Neural crest cell (in vitro differentiated cells): ENCODE measurements at regions not wholly inside any gene's neighbourhood (a gene's known extent, or its start where the extent isn't known, plus 50 kb on each side); places are given as distances from the start of the nearest gene placed in this dataset.

Source experiments
- DNase-seq: peaks from one replicate; pipeline ENCODE4 v3.0.0; 2021; ENCODE audit warnings: low read depth, mixed read lengths, low spot score
- H3K27ac Mint-ChIP-seq: one replicate; pipeline ENCODE4 v1.8.0; 2021; ENCODE audit warnings: mild to moderate bottlenecking, mixed read lengths; ENCODE audit not compliant: unreplicated experiment
- H3K27me3 Mint-ChIP-seq: 2 replicates; pipeline ENCODE4 v1.8.0; 2021; ENCODE audit warnings: low read depth, mild to moderate bottlenecking, mixed read lengths
- H3K36me3 Mint-ChIP-seq: 2 replicates; pipeline ENCODE4 v1.8.0; 2021; ENCODE audit warnings: low read depth, mild to moderate bottlenecking, mixed read lengths
- H3K4me1 Mint-ChIP-seq: 2 replicates; pipeline ENCODE4 v1.8.0; 2021; ENCODE audit warnings: mixed read lengths
- H3K4me3 Mint-ChIP-seq: one replicate; pipeline ENCODE4 v1.8.0; 2021; ENCODE audit warnings: mild to moderate bottlenecking, mixed read lengths
- H3K9me3 Mint-ChIP-seq: 2 replicates; pipeline ENCODE4 v1.8.0; 2021; ENCODE audit warnings: mixed read lengths
- CTCF ChIP-seq: fragments of 200-600 bp; sonication (generic); conservative IDR thresholded peaks from 2 replicates; pipeline ENCODE4 v1.5.0; 2021; ENCODE audit warnings: antibody characterized with exemption, mild to moderate bottlenecking

DNA sequence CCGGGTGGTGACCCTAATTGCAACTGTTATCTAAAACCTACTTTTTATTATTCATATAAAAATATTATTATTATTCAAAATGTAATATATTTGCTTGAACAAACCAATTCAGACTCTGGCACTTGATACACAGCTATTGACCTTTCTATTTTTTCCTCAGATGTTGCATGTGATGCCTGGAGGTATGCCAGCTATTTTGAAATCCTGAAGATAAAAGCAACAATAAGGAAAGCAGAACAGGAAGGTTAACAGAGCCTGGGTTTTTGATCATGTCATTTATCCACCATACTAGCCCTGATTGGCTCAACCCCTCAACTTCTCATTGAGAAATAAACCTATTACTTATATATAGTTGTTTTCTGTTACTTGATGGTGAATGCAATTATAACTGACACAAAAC, 340.9 kb upstream of the KIF2A start:
- peaks cover 7% of the 10 kb centered on the region for H3K27me3 Mint-ChIP-seq
- no peaks in the 10 kb centered on the region for H3K4me1 Mint-ChIP-seq
- no peaks in the 10 kb centered on the region for H3K36me3 Mint-ChIP-seq
- H3K9me3 Mint-ChIP-seq, result no peaks in the 10 kb centered on the region
- no peak for TF ChIP-seq CTCF
- DNase-seq, result no peak
- no peak overlapping the region for H3K4me3 Mint-ChIP-seq
- no peak overlapping the region for H3K27ac Mint-ChIP-seq

GRCh38 chr5:61965490-61965889, 340.5 kb upstream of the KIF2A start:
- H3K4me1 Mint-ChIP-seq, result no peaks in the 10 kb centered on the region
- H3K4me3 Mint-ChIP-seq, result no peak overlapping the region
- H3K27ac Mint-ChIP-seq, result no peak overlapping the region
- no peaks in the 10 kb centered on the region for H3K36me3 Mint-ChIP-seq
- no peak for TF ChIP-seq CTCF
- H3K9me3 Mint-ChIP-seq, result no peaks in the 10 kb centered on the region
- no peak for DNase-seq
- peaks cover 7% of the 10 kb centered on the region for H3K27me3 Mint-ChIP-seq

DNA sequence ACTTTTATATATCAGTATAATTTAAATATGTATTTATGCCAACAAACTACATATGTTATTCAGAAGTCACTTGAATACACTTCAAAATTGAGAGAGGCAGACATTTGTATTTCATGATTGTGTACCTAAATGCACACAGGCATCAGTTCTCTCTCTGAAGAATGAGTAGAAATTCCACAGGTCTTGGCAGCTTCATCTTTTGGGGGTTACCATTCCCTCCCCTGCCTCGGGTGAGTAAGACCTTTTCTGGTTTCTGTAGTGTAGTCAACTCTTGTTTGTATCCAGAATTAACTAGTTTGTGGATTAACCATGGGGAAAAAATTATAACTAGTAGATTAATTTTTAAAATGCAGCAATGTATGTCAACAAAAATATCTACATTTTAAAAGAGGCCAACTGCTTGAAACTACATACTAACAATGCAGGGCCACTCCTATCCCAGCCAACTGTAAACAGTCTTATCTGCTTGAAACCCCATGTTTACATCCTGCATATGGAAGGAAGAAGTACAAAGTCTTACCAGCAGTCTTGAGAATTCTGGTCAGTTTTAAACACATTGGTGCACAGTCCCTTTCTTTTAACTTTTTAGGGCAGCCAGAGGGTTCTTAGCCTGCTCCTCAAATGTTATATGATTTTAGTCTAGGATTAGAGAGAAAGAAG, 339.6 kb upstream of the KIF2A start:
- no peaks in the 10 kb centered on the region for H3K4me1 Mint-ChIP-seq
- H3K9me3 Mint-ChIP-seq, result no peaks in the 10 kb centered on the region
- no peak for DNase-seq
- H3K4me3 Mint-ChIP-seq, result no peak overlapping the region
- no peak overlapping the region for H3K27ac Mint-ChIP-seq
- peaks cover 7% of the 10 kb centered on the region for H3K27me3 Mint-ChIP-seq
- no peak for TF ChIP-seq CTCF
- no peaks in the 10 kb centered on the region for H3K36me3 Mint-ChIP-seq

DNA sequence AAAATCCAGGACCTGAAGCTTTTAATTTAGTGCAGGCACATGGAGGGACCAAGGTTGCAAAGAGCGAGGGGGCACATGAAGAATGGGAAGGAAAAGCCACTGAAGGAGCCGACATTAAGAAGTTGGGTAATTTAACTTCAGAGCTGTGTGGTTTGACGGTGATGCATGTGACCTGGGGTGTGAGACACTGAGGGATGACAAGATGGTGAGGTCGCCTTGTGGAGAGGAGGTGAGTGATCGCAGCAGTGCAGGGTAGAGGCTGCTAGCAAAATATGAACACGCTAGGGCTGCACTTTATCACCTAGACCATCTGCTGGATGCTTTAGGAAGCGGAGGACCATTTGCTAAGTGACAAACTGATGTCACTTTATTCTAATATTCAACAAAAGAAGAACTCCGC, 339.0 kb upstream of the KIF2A start:
- Mint-ChIP-seq H3K27me3 (peaks cover 9% of the 10 kb centered on the region), H3K4me3 (no peak overlapping the region)

DNA sequence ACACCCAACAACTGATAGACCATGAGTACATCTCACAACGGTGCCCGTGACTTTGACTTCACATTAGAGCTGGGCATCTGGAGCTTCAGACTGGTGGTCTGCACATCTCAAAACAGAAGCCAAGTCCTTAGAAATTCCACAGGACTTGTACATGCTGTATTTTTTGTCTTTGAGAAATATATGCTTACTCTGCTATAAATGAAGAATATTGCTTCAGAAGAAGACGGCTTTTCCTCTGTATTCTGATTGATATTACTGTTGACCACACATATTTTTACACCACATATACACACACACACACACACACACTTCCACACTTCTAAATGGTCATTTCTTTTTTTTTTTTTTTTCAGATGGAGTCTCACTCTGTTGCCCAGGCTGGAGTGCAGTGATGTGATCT, 338.3 kb upstream of the KIF2A start:
- Mint-ChIP-seq H3K27me3 (peaks cover 10% of the 10 kb centered on the region), H3K9me3 (no peaks in the 10 kb centered on the region), H3K36me3 (no peaks in the 10 kb centered on the region), H3K4me1 (no peaks in the 10 kb centered on the region), H3K27ac (no peak overlapping the region), H3K4me3 (no peak overlapping the region)
- no peak for TF ChIP-seq CTCF
- DNase-seq, result no peak

More for the DNA sequence above, 339.0 kb upstream of the KIF2A start:
- no peaks in the 10 kb centered on the region for H3K36me3 Mint-ChIP-seq
- no peak for TF ChIP-seq CTCF
- no peaks in the 10 kb centered on the region for H3K4me1 Mint-ChIP-seq
- no peak overlapping the region for H3K27ac Mint-ChIP-seq
- DNase-seq, result no peak
- H3K9me3 Mint-ChIP-seq, result no peaks in the 10 kb centered on the region
